ENCODE measurements at regions not wholly inside any gene's neighbourhood (a gene's known extent, or its start where the extent isn't known, plus 50 kb on each side); places are given as distances from the start of the nearest gene placed in this dataset.

DNA sequence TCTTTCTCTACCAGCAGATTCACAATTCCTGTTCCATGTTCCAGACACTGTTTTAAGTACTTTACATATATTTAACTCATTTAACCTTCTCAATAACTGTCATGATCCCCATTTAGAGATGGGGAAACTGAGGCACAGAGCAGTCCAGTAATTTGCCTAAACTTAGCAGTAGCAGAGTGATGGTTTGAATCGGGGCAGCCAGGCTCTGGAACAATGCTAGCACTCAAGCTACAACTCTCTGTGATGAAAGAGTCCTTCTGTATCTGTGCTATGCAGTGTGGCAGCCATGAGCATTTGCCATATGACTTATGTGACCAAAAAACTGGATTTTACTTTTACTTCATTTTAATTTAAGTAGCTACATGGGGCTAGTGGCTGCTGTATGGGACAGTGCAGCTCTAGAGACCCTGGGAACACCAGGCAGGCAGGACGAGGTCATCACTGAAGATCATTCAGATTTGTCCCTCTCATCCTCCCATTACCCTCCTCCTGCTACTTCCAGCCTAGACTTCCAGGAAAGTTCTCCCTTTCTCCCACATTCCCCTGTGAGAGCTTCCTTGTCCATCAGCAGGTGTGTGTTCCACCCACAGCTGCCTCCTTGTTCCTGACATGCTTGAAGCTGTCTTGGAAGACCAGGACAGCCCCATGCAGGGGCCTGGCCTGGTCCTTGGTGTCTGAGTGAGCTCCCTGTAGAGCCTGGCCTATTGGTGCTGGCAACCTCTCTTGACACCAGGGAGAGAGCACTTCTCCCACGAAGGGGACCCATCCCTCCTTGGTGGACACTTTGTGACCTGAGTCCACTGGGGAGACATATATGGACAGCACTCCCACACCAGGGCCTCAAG lies 157.0 kb downstream of the MRPL14 start:
- in situ Hi-C loops (cut with HindIII; ENCODE audit: low sequenced_read_pairs), result no loop called here

DNA sequence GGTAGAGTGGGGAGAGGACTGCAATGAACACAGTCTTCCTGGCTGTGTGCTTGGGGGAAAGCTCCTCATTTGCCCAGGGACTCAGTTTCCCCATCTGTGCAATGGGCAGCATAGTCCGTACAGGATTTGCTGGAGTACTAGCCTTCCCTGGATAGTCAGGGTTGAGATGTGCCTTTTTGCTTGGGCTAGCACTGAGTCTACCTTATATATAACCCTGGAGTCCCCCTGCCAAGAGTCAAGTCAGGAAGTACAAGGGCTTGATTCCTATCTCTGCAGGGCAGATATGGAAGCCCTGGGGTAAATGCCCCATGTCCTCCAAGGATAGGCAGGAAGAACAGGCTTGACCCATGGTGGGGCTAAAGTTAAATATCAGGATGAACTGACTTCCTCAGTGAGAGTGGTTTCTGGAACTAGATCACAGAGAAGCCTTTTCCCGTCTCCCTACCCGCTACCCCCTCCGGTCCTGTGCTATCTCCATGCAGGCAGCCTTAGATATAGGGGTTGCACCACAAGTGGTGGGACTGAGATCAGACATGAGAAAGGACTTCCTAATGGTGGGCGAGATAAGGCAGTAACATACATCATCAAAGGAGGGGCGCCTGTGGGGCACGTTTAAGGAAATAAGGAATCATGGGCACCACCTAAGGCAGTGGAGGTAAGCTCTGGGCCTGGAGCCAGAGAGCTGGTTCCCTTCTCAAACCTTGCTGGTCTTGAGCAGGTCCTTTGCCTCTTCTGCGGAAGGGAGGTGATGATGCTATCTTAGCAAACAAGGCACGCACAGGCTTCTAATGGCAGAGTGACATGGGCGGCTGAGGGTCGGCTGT lies 157.9 kb downstream of the MRPL14 start:
- in situ Hi-C loops (cut with HindIII; ENCODE audit: low sequenced_read_pairs), result no loop called here

DNA sequence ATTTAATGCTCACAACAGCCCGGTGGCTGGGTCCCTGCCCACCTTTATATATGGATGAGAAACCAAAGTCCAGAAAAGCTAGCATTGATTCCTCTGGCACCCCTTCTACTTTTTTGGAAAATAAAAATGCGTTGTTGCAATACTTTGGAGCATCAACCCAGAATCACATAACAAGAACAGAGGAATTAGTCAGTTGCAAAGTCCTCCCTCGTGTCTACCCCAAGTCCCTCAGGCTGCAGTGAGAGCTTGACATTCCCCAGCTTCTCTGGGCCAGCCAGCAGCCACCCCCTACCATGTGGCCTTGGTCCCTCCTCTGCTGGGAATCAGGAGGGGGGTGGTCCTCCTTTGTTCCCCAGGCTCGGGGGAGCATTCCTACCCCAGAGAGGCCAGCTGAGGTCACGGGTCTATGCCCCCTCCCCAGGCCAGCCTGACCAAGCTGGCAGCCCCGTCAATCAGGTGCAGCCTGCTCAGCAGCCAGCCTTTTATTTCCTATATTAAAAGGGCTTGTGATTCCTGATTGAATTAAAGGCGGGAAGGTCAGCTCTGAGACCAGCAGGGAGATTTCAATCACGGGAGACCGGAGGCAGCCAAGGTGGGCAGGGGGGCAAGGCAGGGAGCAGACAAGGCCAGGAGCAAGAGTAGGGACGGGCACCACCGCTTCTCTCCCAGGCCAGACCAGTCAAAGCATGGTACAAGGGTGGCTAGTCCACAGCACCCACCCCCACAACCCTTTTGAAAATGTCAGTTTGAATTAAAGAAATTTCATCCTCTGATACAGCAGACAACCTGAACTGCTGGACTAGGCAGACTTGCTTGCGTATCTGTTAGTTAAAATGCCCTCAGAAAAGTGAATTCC lies 158.9 kb downstream of the MRPL14 start:
- in situ Hi-C loops (cut with HindIII; ENCODE audit: low sequenced_read_pairs), result no loop called here

DNA sequence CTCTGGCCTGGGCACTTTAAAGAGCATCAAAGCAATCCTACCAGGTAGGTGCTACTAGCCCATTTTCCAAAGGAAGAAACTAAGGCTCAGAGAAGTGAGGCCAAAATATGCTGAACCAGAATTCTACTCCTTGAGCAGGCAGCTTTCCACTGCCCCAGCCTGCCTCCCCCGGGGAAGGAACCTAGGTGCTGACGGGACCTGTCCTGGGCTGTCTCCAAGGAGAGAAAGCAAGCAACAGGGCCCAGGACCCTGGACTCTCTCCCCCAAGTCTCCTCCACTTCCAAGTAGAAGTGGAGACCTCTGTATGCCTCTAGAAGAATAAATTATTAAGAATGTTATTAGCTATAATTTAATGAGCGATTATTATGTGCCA lies 159.5 kb downstream of the MRPL14 start:
- in situ Hi-C loops (cut with HindIII; ENCODE audit: low sequenced_read_pairs), result no loop called here

DNA sequence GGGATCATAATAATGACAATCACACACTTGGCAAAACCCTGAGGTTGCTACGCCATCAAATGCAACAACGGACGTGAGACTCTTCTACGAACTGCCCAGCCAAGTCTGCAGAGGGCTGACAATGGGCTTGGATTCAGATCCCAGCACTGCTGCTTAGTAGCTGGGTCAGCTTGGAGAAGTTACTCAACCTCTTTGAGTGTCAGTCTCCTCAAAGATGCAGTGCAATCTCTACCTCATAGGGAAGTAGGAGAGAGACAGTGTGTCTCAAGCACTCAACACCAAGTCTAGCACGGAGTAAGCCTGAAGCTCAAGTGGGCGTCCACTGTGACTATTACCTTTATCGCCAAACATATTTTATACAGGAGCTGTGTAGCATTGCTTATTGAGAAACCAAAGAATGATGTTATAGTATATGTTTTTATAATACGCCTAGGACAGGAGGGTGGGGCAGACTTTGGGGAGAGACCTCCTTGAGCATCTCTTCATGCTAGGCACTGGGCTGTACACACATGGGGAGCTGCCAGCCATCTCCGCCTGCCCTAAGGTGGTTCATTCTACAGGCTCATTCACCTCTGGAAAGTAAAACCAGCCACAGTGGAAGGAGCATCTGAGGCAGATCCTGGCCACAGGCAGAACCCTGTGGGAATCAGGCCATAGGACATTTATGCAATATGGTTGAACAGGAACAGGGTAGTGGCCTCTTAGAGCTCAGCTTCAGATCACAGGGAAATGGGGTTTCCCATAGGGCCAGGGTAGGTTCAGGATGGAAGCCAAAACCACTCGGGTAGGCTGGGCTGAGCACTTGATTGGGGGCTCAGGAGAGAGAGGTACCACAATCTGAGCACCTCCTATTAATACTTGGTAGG lies 160.2 kb downstream of the MRPL14 start:
- in situ Hi-C loops (cut with HindIII; ENCODE audit: low sequenced_read_pairs), result no loop called here

DNA sequence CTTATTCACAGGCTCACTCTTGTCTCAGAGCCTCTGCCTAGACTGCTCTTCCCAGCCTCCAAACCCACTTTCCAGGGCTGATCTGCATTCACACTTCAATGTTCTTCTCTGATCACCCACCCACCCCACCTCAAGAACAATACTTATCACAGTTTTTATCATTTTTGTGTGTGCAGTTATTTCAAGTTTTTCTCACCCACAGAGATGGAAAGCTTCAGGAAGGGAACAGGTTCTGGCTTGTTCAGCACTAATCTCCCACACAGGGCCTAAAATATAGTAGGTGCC lies 160.9 kb downstream of the MRPL14 start:
- in situ Hi-C loops (cut with HindIII; ENCODE audit: low sequenced_read_pairs), result no loop called here

DNA sequence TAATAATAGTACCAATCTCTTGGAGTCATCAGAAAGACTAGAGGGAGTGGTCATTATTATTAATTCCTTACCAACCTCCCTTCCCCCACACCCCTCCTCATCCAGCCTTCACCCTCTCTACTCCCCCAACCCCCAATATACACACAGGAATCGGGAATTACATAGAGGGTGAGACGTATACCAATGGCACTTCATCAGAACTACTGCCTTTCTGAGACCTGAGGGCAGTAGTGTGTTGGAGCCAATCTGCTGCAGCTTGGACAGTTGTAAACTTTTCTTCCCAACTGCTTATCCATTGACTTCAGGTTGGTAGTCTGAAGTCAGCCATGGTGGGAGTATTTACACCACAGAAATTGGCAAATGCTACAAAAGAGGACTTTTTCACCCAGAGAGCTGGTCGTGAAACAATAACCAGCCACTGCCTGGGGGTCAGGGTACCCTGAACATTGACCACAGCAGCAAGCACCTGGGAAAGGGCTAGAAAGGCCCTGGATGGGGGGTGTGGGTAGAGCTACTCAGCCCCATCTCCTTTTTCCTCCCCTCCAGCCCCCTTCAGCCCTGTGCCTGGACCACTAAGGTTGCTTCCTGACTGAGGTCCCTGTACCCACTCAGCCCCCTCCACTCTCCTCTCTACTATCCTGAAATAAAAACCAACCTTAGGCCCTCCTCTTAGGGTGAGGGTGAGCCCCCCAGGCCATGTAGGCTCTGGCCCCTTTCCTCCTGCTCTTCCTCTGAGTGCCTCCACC lies 161.5 kb downstream of the MRPL14 start:
- in situ Hi-C loops (cut with HindIII; ENCODE audit: low sequenced_read_pairs), result no loop called here

DNA sequence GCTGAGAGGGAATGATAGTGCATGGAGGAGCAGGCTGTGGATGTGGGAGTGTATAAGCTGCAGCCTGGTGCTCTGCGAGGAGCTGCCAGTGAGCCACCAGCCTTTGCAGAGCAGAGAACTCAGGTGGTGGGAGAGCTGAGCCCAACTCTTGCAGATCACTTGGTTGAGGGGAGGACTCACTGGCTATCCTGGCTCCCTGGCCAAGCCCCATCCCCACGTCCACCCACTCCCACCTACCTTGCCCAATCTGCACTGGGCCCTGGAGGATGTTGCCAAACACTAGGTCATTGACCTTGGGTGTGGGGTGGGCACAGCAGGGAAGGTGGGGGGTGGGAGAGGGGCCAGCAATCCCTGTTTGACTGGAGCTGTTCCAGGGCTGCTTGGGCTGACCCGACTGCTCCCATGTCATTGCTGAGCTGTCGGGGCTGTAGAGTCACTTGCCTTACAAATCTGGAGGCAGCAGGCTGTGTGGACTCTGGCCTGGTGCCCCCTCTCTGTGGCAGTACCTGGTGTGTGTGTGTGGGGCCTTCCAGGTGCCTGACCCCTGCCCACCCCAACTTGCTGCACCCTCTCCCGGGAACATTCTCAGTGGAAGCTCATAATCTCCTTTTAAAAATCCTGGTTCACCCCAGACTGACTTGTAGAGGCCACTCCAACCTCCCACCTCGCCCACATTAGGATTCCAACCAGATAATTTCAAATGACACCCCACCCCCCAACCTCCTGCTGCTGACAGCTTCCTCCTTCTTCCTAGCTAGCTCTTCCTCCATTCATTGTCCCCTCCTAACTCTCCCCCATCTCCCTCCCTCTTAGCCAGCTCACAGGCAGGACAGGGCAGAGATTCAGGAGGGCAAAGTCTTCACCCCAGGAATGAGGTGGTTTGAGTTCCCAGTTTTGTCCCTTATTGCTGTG lies 162.3 kb downstream of the MRPL14 start:
- in situ Hi-C loops (cut with HindIII; ENCODE audit: low sequenced_read_pairs), result no loop called here

DNA sequence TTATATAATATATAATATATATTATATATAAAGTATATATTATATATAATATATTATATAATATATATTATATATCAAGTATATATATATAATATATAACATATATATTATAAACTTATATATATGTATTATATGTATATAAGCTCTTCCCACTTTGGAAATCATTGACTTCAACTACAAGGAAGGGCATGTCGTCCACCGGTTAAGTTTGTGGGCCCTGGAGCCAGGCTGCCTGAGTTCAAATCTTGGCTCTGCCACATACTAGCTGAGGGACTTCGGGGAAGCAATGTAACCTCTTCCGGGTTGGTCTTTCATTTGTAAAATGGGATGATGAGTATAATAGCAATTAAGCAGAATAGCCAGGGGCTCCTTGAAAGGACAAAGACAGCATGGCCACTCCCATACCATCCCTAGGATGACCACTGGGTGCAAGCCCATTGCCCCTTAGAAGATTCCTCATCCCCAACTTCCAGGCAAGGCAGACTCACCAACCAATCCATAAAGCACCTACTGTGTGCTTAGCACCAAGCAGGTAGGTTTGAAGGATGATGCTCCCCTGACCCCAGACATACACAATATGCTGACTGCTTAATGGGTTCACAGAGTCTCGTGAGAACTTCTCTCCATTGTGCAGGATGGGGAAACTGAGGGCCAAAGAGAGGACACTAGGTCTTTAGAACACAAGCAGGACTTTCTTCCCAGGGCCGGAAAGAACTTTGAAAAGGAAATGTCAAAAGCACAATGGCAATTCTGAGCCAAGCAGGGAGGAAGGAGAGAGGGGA lies 163.2 kb downstream of the MRPL14 start:
- in situ Hi-C loops (cut with HindIII; ENCODE audit: low sequenced_read_pairs), result no loop called here

DNA sequence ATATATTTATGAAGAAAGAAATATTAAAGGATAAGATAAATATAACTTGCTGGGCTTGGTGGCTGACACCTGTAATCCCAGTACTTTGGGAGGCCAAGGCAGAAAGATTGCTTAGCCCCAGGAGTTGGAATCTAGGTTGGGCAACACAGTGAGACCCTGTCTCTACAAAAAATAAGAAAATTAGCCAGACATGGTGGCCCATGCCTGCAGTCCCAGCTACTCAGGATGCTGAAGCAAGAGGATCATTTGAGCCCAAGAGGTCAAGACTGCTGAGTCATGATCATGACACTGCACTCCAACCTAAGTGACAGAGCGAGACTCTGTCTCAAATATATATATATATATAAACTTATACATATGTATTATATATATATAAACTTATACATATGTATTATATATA lies 164.0 kb downstream of the MRPL14 start:
- in situ Hi-C loops (cut with HindIII; ENCODE audit: low sequenced_read_pairs), result no loop called here

DNA sequence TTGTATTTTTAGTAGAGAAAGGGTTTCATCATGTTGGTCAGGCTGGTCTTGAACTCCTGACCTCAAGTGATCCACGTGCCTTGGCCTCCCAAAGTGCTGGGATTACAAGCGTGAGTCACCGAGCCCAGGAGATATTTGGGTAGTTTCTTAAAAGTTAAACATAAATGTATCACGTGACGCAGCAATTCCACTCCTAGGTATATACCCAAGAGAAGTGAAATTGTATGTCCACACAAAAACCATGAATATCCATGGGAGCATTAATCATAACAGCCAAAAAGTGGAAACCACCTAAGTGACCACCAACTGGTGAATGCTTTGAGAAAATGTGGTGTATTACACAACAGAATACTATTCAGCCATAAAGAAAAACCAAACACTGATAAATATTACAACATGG lies 164.8 kb downstream of the MRPL14 start:
- in situ Hi-C loops (cut with HindIII; ENCODE audit: low sequenced_read_pairs), result no loop called here

DNA sequence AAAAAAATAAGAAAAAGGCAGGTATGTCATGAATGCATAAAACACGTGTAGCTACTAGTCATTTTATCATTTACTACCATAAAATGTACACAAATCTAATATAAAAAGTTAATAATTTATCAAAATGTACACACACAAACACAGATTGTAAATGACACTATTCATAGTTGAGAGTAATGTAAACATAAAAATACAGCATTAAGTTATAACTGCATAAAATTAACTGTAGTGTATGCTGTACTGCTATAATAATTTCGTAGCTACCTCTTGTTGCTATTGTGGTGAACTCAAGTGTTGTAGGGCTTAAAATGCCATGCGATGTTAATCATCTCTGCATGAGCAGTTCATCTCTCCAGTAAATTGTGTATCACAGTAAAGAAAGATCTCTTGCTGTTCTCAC lies 170.0 kb downstream of the MRPL14 start:
- in situ Hi-C loops (cut with HindIII; ENCODE audit: low sequenced_read_pairs), result no loop called here

DNA sequence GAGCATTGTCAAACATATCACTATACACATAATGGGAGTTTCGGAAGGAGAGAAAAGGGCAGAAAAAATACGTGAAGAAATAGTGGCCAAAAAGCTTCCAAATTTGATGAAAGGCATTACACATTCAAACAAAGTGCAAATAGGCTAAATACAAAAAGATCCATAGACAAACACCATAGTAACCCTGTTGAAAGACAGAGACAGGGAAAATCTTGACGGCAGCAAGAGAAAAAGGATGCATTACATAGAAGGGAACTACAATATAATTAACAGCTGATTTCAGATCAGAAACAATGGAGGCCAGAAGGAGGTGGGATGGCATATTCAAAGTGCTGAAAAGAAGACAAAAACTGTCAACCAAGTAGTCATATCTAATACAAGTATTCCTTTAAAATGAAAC lies 170.8 kb downstream of the MRPL14 start:
- in situ Hi-C loops (cut with HindIII; ENCODE audit: low sequenced_read_pairs), result no loop called here

DNA sequence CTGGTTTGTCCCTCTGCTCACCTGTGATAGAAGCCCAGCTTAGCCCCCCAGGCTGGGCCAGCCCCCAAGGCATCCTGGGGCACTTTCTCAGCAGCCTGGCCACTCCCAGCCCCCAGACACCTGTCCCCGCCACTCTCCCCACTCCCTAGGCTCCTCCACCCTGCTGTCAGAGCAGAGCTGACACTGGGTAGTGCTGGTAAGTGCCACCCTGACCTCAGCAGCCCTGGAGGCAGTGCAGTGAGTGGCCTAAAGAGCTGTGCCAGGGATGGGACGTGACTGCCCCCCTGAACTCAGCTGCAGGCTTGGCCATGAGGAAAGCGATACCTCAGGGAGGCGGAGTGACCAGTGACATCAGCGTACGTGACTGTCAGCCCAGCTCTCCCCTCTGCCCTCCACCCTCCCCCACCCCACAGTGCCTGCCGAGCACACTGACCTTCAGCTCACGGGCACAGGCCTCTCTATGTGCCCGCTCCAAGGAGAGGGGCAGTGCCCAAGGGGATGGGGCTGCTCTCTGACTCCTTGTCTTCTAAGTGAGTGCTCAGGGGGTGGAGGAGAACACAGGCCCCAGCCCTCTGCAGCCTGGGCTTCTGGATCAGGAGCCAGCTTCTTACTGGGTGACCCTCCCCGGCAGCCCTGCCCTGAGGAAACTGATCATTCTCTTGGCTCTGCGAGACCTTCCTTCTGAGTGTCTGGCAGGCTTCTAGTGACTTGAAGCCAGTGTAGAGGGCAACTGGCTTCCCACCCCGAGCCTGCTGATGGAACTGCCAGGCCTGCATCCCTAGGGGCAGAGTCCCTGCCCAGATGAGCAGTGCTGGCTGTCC lies 172.7 kb downstream of the MRPL14 start:
- in situ Hi-C loops (cut with HindIII; ENCODE audit: low sequenced_read_pairs), result no loop called here

DNA sequence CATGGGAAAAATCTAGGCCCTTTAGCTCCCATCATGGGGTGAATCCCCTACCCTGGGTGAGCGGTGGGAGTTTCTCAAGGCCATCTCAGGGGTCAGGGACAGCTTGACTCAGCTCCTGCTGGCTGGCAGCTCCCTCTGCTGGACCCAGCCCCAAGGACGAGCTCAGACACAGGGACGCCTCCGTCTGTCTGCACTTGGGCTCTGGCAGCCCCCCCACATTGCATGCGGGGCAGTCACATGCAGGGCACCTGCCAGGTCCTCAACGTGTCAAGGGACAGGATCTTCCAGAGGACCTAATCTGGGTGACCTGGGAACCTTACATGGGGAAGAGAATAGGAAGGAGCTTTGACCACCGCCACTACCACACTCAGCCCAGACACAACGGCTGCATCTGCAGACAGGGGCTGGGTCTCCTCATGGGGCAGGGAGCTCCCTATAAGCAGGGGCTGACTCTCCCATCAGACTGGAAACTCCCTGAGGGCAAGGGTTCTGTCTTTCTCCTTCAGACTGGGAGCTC lies 173.4 kb downstream of the MRPL14 start:
- in situ Hi-C loops (cut with HindIII; ENCODE audit: low sequenced_read_pairs), result no loop called here

DNA sequence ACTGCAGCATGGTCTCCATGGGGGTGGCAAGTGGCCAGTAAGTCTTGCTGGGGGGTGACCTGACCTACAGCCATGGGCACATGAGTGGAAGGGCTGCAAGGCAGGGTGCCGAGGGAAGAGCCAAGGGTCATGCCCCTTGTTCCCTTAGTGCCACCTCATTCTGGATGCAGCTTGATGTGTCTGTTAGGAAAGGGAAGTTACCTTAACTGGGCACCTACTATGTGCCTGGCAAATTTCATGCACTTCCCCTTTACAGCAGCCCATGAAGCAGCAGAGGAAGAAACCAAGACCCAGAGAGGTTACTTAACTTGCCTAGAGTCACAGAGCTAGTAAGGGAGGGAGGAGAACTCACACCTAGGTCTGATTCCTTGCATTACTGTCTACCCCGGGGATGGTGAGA lies 174.0 kb downstream of the MRPL14 start:
- in situ Hi-C loops (cut with HindIII; ENCODE audit: low sequenced_read_pairs), result no loop called here

DNA sequence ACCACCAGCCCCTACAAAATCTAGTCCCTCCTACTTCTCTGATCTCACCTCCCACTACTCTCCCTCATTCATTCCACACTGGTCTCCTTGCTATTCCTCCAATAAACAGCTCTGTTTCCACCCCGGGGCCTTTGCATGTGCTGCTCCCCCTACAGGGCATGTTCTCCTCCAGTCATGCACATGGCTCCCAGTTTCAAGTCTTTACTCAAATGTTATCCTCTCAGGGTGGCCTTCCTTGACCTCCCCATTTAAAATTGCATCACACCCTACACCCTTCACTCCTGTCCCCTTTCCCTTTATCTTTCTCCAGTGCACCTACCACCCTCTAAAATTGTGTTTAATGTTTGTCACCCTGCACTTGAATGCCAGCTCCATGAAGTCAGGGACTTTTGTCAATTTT lies 174.5 kb downstream of the MRPL14 start:
- in situ Hi-C loops (cut with HindIII; ENCODE audit: low sequenced_read_pairs), result no loop called here

Data from DLD1 (cell line).